ENCODE measurements at regions not wholly inside any gene's neighbourhood (a gene's known extent, or its start where the extent isn't known, plus 50 kb on each side); places are given as distances from the start of the nearest gene placed in this dataset.

- Histone ChIP-seq H3K27me3 (ENCODE audit: control insufficient read depth, insufficient read depth, low read length) (no peaks in the 10 kb centered on the region), H3K36me3 (ENCODE audit: control insufficient read depth, insufficient read depth, low read length) (no peaks in the 10 kb centered on the region), H3K4me3 (ENCODE audit: low read depth, low read length) (no peak overlapping the region)
- CTCF ChIA-PET: no interaction called here
- TF ChIP-seq, protein P1, sequence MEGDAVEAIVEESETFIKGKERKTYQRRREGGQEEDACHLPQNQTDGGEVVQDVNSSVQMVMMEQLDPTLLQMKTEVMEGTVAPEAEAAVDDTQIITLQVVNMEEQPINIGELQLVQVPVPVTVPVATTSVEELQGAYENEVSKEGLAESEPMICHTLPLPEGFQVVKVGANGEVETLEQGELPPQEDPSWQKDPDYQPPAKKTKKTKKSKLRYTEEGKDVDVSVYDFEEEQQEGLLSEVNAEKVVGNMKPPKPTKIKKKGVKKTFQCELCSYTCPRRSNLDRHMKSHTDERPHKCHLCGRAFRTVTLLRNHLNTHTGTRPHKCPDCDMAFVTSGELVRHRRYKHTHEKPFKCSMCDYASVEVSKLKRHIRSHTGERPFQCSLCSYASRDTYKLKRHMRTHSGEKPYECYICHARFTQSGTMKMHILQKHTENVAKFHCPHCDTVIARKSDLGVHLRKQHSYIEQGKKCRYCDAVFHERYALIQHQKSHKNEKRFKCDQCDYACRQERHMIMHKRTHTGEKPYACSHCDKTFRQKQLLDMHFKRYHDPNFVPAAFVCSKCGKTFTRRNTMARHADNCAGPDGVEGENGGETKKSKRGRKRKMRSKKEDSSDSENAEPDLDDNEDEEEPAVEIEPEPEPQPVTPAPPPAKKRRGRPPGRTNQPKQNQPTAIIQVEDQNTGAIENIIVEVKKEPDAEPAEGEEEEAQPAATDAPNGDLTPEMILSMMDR (IDR thresholded peaks at IDR 0.05; ENCODE audit: insufficient read depth, low read depth, low read length): no peak
- DNase-seq (ENCODE audit: low read depth): no peak
- POLR2A ChIA-PET: no interaction called here
These were observed 563.5 kb upstream of the KLHL29 start for GRCh38 chr2:22821458-22821857.

DNA sequence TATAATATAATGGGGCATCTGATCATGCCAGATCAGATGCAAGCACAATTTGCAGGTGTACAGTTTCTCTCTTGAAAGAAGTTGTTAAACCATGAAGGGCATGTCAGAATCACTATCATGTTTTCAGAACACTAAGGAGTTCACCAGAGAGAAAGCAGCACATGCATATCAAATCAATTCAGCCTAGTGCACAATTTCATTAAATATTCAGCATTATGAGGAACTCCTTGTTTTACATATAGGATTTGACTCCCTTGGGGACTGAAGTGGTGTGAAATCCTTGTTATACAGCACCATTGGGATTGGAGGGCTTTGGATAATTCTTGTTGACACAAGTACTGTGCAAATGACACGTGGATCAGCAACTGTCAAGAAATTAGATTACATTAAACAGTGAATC lies 562.1 kb upstream of the KLHL29 start:
- TF ChIP-seq, protein P1 (IDR thresholded peaks at IDR 0.05; ENCODE audit: insufficient read depth, low read depth, low read length): no peak
- ChIA-PET POLR2A (no interaction called here), CTCF (no interaction called here)
- no peaks in the 10 kb centered on the region for H3K36me3 ChIP-seq (ENCODE audit: control insufficient read depth, insufficient read depth, low read length)
- H3K27me3 ChIP-seq (ENCODE audit: control insufficient read depth, insufficient read depth, low read length): no peaks in the 10 kb centered on the region
- H3K4me3 ChIP-seq (ENCODE audit: low read depth, low read length): no peak overlapping the region
- DNase-seq (ENCODE audit: low read depth): no peak

DNA sequence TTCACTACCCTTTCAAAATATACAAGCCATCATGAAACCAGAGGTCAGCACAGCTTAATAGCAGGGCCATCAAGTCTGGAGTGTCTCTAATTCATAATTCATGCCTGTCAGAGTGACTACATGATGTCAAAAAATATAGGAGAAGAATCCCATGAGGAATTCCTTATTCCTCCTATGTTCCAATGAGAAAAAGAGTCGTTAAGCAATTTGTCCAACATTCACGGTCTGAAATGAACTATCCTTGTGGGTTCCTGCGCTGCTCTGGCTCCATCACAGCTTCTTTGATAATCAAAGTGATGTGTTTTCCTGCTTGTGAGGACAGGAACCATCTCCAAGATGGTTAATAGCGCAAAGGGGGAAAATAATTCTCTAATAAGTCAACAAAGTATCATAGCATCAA lies 560.4 kb upstream of the KLHL29 start:
- no peak overlapping the region for H3K4me3 ChIP-seq (ENCODE audit: low read depth, low read length)
- TF ChIP-seq, protein P1 (IDR thresholded peaks at IDR 0.05; ENCODE audit: insufficient read depth, low read depth, low read length): no peak
- H3K27me3 ChIP-seq (ENCODE audit: control insufficient read depth, insufficient read depth, low read length): no peaks in the 10 kb centered on the region
- no peaks in the 10 kb centered on the region for H3K36me3 ChIP-seq (ENCODE audit: control insufficient read depth, insufficient read depth, low read length)
- ChIA-PET POLR2A (no interaction called here), CTCF (no interaction called here)
- DNase-seq (ENCODE audit: low read depth): no peak

- Histone ChIP-seq H3K36me3 (ENCODE audit: control insufficient read depth, insufficient read depth, low read length) (no peaks in the 10 kb centered on the region), H3K4me3 (ENCODE audit: low read depth, low read length) (no peak overlapping the region), H3K27me3 (ENCODE audit: control insufficient read depth, insufficient read depth, low read length) (no peaks in the 10 kb centered on the region)
- CTCF ChIA-PET: no interaction called here
- TF ChIP-seq, protein P1 (IDR thresholded peaks at IDR 0.05; ENCODE audit: insufficient read depth, low read depth, low read length): no peak
- POLR2A ChIA-PET: no interaction called here
- DNase-seq (ENCODE audit: low read depth): no peak
These were observed 558.3 kb upstream of the KLHL29 start for GRCh38 chr2:22826703-22827102.

DNA sequence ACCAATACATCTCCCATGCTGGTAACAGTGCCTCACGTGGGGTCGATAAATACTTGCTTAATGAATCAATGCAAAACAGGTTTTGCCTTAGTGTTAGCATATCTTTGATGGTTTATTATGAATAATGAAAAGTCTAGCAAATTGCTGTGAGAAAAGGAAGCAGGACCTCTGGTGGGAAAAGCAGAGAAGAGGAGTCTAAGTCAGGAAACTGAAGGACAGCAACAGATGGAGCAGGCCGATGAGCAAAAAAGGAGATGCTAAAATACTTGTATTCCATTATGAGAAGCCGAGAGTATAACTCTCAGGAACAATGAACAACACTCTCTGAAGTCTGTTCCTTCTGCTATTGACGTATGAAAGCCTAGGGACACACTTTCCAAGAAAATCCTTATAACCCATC lies 555.2 kb upstream of the KLHL29 start:
- no peaks in the 10 kb centered on the region for H3K36me3 ChIP-seq (ENCODE audit: control insufficient read depth, insufficient read depth, low read length)
- no peaks in the 10 kb centered on the region for H3K27me3 ChIP-seq (ENCODE audit: control insufficient read depth, insufficient read depth, low read length)
- no peak for DNase-seq (ENCODE audit: low read depth)
- POLR2A ChIA-PET: no interaction called here
- H3K4me3 ChIP-seq (ENCODE audit: low read depth, low read length): no peak overlapping the region
- TF ChIP-seq, protein P1 (IDR thresholded peaks at IDR 0.05; ENCODE audit: insufficient read depth, low read depth, low read length): no peak
- CTCF ChIA-PET: no interaction called here

Data from BJ (cell line).